ENCODE measurements at regions not wholly inside any gene's neighbourhood (a gene's known extent, or its start where the extent isn't known, plus 50 kb on each side); places are given as distances from the start of the nearest gene placed in this dataset.
A peak's percentile ranks its signal among the peaks of the same experiment; 100 is the strongest.

GRCh38 chr20:57999465-58000111, 228.9 kb downstream of the ANKRD60 start:
- Histone ChIP-seq H3F3A (replicated peaks; ENCODE audit: low read depth) (no peaks in the 10 kb centered on the region), H2AFZ (peak overlapping the region; percentile 77), H3K79me2 (replicated peaks; ENCODE audit: insufficient read depth) (no peaks in the 10 kb centered on the region), H3K9me2 (ENCODE audit: insufficient read depth) (no peaks in the 10 kb centered on the region), H4K20me1 (replicated peaks; ENCODE audit: insufficient read depth) (no peaks in the 10 kb centered on the region), H3K27me3 (ENCODE audit: insufficient read depth) (no peaks in the 10 kb centered on the region), H3K4me3 (no peak overlapping the region), H3K27ac (ENCODE audit: low read depth) (0 out of 2 replicates have a peak overlapping the region, but pooled peaks have one; percentile 56), H3K36me3 (ENCODE audit: insufficient read depth) (no peaks in the 10 kb centered on the region), H3K4me1 (ENCODE audit: insufficient read depth) (0 out of 2 replicates have a peak, but pooled peaks cover 8% of the 10 kb centered on the region), H3K4me2 (no peak overlapping the region)
- H3K4me1 Mint-ChIP-seq, result peaks cover 13% of the 10 kb centered on the region; the same call in 2 of the 3 replicates
- H3K36me3 Mint-ChIP-seq (ENCODE audit: low read depth), result no peaks in the 10 kb centered on the region
- H3K27ac Mint-ChIP-seq, result no peak overlapping the region; the same call in 1 of the 2 replicates
- H3K27me3 Mint-ChIP-seq (ENCODE audit: insufficient read depth, low read depth, poor library complexity), result no peaks in the 10 kb centered on the region
- ATAC-seq (peak; percentile 82), DNase-seq (ENCODE audit: low spot score) (no peak)
- TF ChIP-seq, protein P1, sequence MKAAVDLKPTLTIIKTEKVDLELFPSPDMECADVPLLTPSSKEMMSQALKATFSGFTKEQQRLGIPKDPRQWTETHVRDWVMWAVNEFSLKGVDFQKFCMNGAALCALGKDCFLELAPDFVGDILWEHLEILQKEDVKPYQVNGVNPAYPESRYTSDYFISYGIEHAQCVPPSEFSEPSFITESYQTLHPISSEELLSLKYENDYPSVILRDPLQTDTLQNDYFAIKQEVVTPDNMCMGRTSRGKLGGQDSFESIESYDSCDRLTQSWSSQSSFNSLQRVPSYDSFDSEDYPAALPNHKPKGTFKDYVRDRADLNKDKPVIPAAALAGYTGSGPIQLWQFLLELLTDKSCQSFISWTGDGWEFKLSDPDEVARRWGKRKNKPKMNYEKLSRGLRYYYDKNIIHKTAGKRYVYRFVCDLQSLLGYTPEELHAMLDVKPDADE (IDR thresholded peaks at IDR 0.05), result no peak
- TF ChIP-seq ZNF331 (CRISPR knock-in tag; IDR thresholded peaks at IDR 0.05; ENCODE audit: low read depth) (no peak), ZNF114 (CRISPR knock-in tag; IDR thresholded peaks at IDR 0.05) (no peak), CREB1 (CRISPR knock-in tag; IDR thresholded peaks at IDR 0.05; ENCODE audit: low read depth) (no peak), REST (IDR thresholded peaks at IDR 0.05; ENCODE audit: unreplicated experiment) (no peak), EZH2 (IDR thresholded peaks at IDR 0.05; ENCODE audit: low read depth, unreplicated experiment) (no peak), STAT1 (IDR thresholded peaks at IDR 0.05; ENCODE audit: unreplicated experiment) (no peak)
- TF ChIP-seq, protein P2, sequence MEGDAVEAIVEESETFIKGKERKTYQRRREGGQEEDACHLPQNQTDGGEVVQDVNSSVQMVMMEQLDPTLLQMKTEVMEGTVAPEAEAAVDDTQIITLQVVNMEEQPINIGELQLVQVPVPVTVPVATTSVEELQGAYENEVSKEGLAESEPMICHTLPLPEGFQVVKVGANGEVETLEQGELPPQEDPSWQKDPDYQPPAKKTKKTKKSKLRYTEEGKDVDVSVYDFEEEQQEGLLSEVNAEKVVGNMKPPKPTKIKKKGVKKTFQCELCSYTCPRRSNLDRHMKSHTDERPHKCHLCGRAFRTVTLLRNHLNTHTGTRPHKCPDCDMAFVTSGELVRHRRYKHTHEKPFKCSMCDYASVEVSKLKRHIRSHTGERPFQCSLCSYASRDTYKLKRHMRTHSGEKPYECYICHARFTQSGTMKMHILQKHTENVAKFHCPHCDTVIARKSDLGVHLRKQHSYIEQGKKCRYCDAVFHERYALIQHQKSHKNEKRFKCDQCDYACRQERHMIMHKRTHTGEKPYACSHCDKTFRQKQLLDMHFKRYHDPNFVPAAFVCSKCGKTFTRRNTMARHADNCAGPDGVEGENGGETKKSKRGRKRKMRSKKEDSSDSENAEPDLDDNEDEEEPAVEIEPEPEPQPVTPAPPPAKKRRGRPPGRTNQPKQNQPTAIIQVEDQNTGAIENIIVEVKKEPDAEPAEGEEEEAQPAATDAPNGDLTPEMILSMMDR (conservative IDR thresholded peaks at IDR 0.05; ENCODE audit: low read depth in 2 of 2), result no peak
- H3K4me3 Mint-ChIP-seq, result peak overlapping the region; percentile 33; the same call in 1 of the 3 replicates
- peaks cover 4% of the 10 kb centered on the region; the same call in 1 of the 3 replicates for H3K9me3 Mint-ChIP-seq
